ENCODE measurements at regions not wholly inside any gene's neighbourhood (a gene's known extent, or its start where the extent isn't known, plus 50 kb on each side); places are given as distances from the start of the nearest gene placed in this dataset.

DNA sequence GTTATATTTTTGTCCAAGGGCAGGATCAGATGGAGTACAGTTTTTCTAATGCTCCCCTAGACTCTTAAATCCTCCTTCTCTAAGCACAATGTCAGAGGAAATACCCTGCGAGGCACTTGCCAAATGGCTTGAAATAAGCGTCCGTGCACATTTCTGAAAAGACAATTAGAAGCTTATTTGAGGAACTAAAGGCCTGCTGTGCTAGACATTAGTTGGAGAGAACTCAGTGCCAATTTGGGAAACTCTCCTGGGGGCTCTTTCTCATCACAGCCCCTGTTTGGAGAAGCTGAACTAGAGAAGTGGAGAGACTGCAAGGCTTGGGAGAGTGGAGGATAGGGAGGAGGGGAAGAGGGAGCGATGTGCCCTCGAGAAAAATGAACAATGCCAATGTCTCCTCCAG, 247.6 kb upstream of the C2CD4B start:
- no peak for TF ChIP-seq CTCF (conservative IDR thresholded peaks at IDR 0.05 in 1 of 2, IDR thresholded peaks at IDR 0.05 in 1 of 2; ENCODE audit: low read depth in 1 of 2, low read length in 2 of 2)
- no peak for TF ChIP-seq EZH2 (IDR thresholded peaks at IDR 0.05; ENCODE audit: low read length, missing control alignments)

Measured in fibroblast of lung (primary cell).